Body of pancreas (tissue), 4 donors: ENCODE measurements at regions not wholly inside any gene's neighbourhood (a gene's known extent, or its start where the extent isn't known, plus 50 kb on each side); places are given as distances from the start of the nearest gene placed in this dataset.
"Not testable (repeated sequence)": the region's sequence is repeated elsewhere in the genome, so short reads cannot be mapped to it uniquely, and the experiment has no call there.

Experiments used
- ATAC-seq: fragments of 150-250 bp; one replicate; pipeline ENCODE4 v1.9.1; 2016
- DNase-seq, 4 donors: peaks; one replicate each; pipeline ENCODE4 v3.0.0-alpha.2; 2019
- H3K27ac ChIP-seq, 4 donors: fragments of 200-600 bp; sonication (generic); 1 replicate in 3 of 4; 2 replicates in 1 of 4; pipeline versions ENCODE4 v1.5.1 to v1.6.1; 2016 to 2019; ENCODE audit warnings: mild to moderate bottlenecking in 1 of 4, mixed read lengths in 1 of 4, moderate library complexity in 1 of 4
- H3K27me3 ChIP-seq, 2 donors: fragments of 200-600 bp; sonication (generic); one replicate each; pipeline ENCODE4 v1.6.0; 2016; ENCODE audit warnings: mild to moderate bottlenecking in 1 of 2
- H3K36me3 ChIP-seq, 2 donors: fragments of 200-600 bp; sonication (generic); replicated peaks in 1 of 2; 2 replicates each; pipeline ENCODE4 v1.5.1; 2016; ENCODE audit warnings: low read depth in 2 of 2; ENCODE audit not compliant: insufficient read depth in 1 of 2
- H3K4me1 ChIP-seq: fragments of 200-600 bp; sonication (generic); one replicate; pipeline ENCODE4 v1.6.0; 2016
- H3K4me3 ChIP-seq, 2 donors: fragments of 200-600 bp; sonication (generic); 1 replicate in 1 of 2; 2 replicates in 1 of 2; pipeline ENCODE4 v1.5.1; 2016 to 2019
- H3K9me3 ChIP-seq, 3 donors: fragments of 200-600 bp; sonication (generic); 1 replicate in 2 of 3; 2 replicates in 1 of 3; pipeline ENCODE4 v1.5.1; 2016
- CTCF ChIP-seq, 7 experiments: fragments of 450-650 bp in 4 of 7; fragments of 200-600 bp in 3 of 7; sonication (generic) in 3 of 7; IDR thresholded peaks; one replicate each; pipeline ENCODE4 v1.5.1; 2016 to 2019; ENCODE audit warnings: antibody characterized with exemption in 7 of 7
- POLR2A ChIP-seq, 3 donors: fragments of 450-650 bp; IDR thresholded peaks; one replicate each; pipeline ENCODE4 v1.6.1; 2016; ENCODE audit warnings: antibody characterized with exemption in 3 of 3, mild to moderate bottlenecking in 2 of 3
- WGBS, 2 donors: methylation state at CpG; one replicate each; pipeline ENCODE4 v1.1.5; 2017; 5-methylcytosine and 5-hydroxymethylcytosine counted together
- intact Hi-C: fragments of 100-400 bp; cut with DNase I; formaldehyde crosslinking; loops from one replicate; pipeline ENCODE4 v1.15.1; 2023

- Histone ChIP-seq H3K9me3 (peaks cover 0 to 4% (median 0%) of the 10 kb centered on the region in 3 donors), H3K27me3 (no peaks in the 10 kb centered on the region), H3K36me3 (no peaks in the 10 kb centered on the region), H3K4me1 (no peaks in the 10 kb centered on the region), H3K27ac (no peak overlapping the region), H3K4me3 (no peak overlapping the region)
- DNase-seq (no peak), ATAC-seq (no peak)
- 45 to 56% methylated on average over 4 of the region's 4 CpGs for WGBS, 2 donors
- intact Hi-C loops = no loop called here
- TF ChIP-seq POLR2A (IDR thresholded peaks at IDR 0.05) (no peak), CTCF (IDR thresholded peaks at IDR 0.05) (no peak)
These were observed 723.4 kb upstream of the LRRTM4 start for GRCh38 chr2:78245394-78246135.

GRCh38 chr2:78251708-78252107 lies 729.5 kb upstream of the LRRTM4 start:
- Histone ChIP-seq H3K4me3 (no peak overlapping the region), H3K27me3 (no peaks in the 10 kb centered on the region), H3K36me3 (no peaks in the 10 kb centered on the region), H3K9me3 (peaks cover 0 to 3% (median 0%) of the 10 kb centered on the region in 3 donors), H3K4me1 (no peaks in the 10 kb centered on the region), H3K27ac (no peak overlapping the region)
- TF ChIP-seq POLR2A (IDR thresholded peaks at IDR 0.05) (no peak), CTCF (IDR thresholded peaks at IDR 0.05) (no peak)
- DNase-seq = no peak
- intact Hi-C loops = no loop called here
- no peak for ATAC-seq
- 37 to 48% methylated on average over 1 of the region's 1 CpG for WGBS, 2 donors

GRCh38 chr2:78260861-78261260 lies 738.7 kb upstream of the LRRTM4 start:
- no peak for ATAC-seq
- H3K27ac ChIP-seq = no peak overlapping the region
- no peak for TF ChIP-seq POLR2A (IDR thresholded peaks at IDR 0.05)
- TF ChIP-seq CTCF (IDR thresholded peaks at IDR 0.05) = no peak
- no peak overlapping the region for H3K4me3 ChIP-seq
- 18 to 31% methylated on average over 2 of the region's 2 CpGs for WGBS, 2 donors
- H3K9me3 ChIP-seq = no peaks in the 10 kb centered on the region
- no peak for DNase-seq
- H3K27me3 ChIP-seq = no peaks in the 10 kb centered on the region
- intact Hi-C loops = no loop called here
- H3K4me1 ChIP-seq = no peaks in the 10 kb centered on the region
- H3K36me3 ChIP-seq = no peaks in the 10 kb centered on the region

- no peak overlapping the region for H3K4me3 ChIP-seq
- intact Hi-C loops = no loop called here
- H3K36me3 ChIP-seq = no peaks in the 10 kb centered on the region
- no peaks in the 10 kb centered on the region for H3K27me3 ChIP-seq
- H3K9me3 ChIP-seq = no peaks in the 10 kb centered on the region
- no peak overlapping the region for H3K27ac ChIP-seq
- ATAC-seq (no peak), DNase-seq (no peak)
- no peak for TF ChIP-seq POLR2A (IDR thresholded peaks at IDR 0.05)
- no peak for TF ChIP-seq CTCF (IDR thresholded peaks at IDR 0.05)
- WGBS, 2 donors = 37 to 74% methylated on average over 1 of the region's 1 CpG
- H3K4me1 ChIP-seq = no peaks in the 10 kb centered on the region
These were observed 739.3 kb upstream of the LRRTM4 start for GRCh38 chr2:78261454-78261853.

GRCh38 chr2:78262089-78262488 lies 739.9 kb upstream of the LRRTM4 start:
- not testable (repeated sequence) for H3K4me3 ChIP-seq, H3K36me3 ChIP-seq
- WGBS, 2 donors = 57 to 66% methylated on average over 10 of the region's 10 CpGs

More at GRCh38 chr2:78262089-78262488, 739.9 kb upstream of the LRRTM4 start:
- H3K9me3 ChIP-seq, H3K27ac ChIP-seq, ATAC-seq, intact Hi-C loops, DNase-seq, H3K4me1 ChIP-seq, H3K27me3 ChIP-seq: not testable (repeated sequence)
